HG03060 (cell line): ENCODE measurements at regions not wholly inside any gene's neighbourhood (a gene's known extent, or its start where the extent isn't known, plus 50 kb on each side); places are given as distances from the start of the nearest gene placed in this dataset.
"Not testable (repeated sequence)": the region's sequence is repeated elsewhere in the genome, so short reads cannot be mapped to it uniquely, and the experiment has no call there.

Experiments used
- ATAC-seq: cut with Tn5 transposase; IDR thresholded peaks from one replicate; pipeline ENCODE4 v1.9.1; 2021; ENCODE audit warnings: low read depth, moderate number of reproducible peaks; ENCODE audit not compliant: unreplicated experiment

DNA sequence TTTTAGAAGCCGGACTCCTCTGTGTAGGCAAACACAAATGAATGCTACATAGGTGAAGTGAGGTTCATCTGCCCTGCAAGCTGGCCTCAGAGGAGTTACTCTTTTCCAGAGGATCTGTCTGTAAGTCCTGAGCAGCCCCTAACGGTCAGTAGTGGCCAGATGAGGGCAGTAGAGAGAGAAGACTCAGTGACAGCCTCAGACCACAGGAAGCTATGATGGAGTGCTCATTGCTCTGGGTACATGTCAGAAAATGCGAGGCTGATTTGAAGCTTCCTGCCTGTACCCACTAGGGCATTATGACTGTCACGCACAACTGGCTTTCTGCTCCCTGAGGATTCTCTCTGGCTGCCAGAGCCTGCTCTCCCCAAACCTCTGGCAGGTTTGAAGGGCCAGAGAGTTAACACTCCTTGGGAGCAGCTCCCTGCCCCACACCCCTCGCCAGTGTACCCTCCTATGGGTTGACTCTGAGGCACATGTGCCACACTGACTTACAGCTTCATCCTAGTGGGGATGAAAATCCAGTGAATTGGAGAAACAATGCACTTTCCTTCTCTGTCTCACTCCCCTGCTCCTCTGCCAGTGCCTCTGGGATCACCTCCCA, 141.5 kb downstream of the GABRG2 start:
- ATAC-seq: peak; percentile 76

DNA sequence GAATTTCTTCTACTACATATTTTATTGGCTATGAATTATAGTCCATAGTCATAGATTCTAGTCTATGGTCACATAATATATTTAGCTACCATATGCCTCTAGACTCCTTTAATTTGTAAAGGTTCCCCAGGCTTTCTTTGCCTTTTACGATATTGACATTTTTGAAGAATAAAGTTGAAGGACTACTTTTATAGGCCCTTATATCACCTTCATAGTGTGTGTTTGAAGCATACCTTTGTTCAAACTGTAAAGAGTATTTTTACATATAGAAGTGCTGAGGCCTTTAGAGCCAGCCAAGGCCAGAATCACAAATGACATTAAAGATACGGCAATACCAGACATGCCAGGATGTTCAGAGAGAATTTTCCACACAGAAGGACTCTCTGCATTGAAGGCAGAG, 147.0 kb downstream of the GABRG2 start:
- ATAC-seq: no peak

DNA sequence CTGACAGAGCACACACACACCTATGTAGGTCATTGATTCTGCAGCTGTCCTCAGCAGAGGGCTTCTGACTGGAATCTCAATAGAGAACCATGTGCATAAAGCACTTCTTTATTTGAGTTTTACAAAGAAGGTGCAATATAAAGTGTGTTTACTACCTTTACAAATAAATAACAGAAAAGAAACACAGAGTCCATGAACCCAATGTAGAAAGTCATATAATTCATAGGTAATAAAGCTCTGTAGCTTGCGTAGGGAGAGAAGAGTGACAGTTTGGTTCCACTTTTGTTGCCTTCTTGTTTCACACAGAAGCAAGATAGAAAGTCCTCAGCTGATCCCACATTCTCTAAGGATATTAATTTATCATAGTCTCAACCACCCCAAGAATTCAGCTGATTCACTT, 149.5 kb downstream of the GABRG2 start:
- no peak for ATAC-seq

DNA sequence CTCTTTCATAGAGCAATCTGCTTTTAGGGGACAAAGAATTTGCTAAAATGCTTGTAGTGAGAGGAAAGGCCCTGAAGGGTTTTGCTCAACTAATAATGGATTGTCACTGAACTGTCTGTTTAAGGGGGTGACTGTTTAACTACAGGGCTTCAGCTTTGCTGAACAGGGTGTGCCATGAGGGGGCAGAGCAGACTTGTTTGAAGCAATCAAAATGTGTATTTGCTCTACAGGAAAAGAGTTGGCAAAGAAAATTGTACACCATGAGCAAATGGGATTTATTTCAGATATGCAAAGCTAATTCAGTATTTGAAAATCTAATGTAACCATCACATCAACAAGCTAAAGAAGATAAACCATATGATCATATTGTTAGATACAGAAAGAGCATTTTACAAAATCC, 154.3 kb downstream of the GABRG2 start:
- ATAC-seq: no peak

DNA sequence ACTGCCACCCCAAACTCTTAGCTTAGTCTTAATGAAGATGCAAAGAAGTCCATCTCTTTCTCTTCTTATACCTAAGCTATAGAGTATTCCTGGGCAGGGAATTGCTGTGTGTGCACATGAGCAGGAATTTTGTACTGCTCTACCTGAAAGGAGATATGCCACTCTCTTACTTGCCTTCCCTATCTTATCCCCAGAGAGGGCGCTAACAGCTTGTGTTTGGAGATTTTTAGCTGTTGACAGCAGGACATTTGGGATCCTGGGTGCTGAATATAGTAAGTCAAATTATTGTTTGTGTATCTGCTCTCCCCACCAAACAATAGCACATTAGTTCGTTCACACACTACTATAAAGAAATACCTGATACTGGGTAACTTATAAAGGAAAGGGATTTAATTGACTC, 159.5 kb downstream of the GABRG2 start:
- ATAC-seq: no peak

DNA sequence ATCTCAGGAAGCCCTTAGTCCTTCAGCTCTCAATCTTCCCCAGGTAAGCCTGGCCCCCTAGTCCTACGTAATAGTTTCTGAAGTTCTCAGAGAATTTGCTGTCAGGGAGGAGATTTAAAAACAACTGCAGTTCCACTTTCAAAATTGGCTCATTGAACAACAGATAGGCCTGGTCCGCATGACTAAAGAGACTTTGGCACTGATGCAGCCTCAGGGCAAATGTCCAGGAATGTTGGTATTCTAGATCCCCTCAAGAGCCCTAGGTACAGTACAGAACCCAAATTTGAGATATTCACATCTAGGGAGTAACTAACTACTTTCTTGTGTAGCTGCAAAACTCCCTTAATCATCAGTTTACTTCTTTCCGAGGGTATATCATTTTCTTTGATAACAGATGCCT, 162.8 kb downstream of the GABRG2 start:
- no peak for ATAC-seq

DNA sequence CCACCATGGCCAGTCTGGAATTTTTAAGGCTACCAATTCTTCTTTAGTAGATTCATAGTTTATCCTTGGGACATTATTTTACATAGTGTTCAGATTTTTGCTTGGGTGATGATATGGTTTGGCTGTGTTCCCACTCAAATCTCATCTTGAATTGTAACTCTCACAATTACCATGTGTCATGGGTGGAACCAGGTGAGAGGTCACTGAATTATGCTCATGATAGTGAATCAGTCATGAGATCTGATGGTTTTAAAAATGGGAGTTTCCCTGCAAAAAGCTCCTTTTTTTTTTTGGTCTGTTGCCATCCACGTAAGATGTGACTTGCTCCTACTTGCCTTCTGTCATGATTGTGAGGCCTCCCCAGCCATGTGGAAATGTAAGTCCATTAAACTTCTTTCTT, 163.9 kb downstream of the GABRG2 start:
- no peak for ATAC-seq

DNA sequence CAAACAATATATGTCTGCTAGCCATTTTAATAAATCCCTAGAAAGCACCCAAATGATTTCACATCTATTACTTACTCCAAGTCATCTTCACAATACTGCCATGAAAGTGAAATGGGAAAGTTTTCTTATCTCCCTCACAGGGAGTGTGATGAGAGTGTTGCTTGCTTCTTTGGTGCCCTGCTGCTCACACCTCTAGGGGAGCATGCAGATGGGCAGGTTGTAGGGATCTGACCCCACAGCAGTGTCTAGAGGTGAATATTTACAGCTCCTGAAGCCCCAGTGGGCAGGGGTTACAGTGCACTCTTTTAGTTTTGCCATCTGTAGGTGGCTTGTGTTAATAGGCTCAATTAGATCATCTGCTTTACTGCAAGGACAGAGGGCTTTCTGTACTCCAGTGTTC, 173.2 kb downstream of the GABRG2 start:
- ATAC-seq: no peak

DNA sequence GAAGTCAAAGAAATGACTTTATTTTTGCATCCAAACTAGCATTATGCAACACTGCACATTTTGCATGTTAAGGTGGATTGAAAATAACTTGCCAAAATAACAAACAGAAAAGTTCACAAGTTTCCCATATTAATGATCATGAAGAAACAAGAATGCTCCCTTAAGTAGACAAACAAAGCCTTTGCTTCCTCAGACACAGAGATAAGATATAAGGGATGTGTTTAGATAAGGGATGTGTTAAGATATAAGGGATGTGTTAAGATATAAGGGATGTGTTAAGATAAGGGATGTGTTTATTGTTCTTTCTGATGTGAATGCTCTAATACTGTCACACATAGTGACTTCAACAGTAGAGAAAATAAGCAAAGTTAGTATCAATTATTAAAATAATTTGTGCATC, 174.8 kb downstream of the GABRG2 start:
- ATAC-seq: no peak

DNA sequence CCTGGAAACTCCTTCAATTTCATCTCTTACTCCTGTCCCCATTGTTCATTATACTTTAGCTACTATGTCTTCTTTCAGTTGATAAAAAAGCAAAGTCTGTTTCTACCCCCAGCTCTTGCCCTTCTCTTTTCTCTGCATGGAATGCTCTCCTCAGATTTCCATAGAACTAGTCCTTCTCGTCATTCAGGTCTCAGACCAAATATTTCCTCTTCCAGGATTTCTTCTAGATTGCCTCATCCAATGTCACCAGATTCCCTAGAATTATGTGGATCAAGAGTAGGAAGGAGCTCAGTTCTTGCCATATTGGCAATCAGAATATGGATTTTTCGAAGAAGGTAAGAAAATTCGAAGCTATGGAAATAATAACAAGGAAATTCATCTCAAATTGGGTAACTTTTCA, 176.1 kb downstream of the GABRG2 start:
- no peak for ATAC-seq

DNA sequence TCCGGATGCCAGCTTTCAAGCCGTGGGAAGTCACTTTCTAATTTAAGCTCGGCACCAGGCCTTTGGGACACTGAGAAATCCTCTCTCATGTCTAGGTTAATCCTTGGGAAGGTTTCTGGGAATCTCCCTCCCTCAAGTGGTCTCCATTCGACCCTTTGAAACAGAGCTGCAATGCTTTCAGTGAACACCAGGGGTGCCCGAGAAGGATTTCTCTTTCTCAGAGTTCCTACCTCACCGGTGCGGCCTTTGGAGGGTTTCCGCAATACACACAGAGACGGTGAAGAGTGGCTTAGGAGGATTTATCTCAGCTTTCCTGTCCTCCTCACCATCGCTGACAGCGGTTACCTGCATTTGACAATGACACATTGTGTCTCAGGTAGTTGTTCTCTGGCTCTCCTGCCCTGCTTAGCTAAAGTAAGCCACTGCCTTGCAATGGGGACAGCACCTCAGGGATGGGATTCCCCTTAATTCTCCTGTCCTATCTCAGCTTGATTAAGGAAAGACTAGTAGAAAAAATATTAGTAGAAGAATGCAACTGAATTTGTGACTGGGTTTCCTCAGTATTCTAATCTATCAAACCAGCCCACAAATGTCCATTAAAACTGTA, 180.6 kb downstream of the GABRG2 start:
- no peak for ATAC-seq

DNA sequence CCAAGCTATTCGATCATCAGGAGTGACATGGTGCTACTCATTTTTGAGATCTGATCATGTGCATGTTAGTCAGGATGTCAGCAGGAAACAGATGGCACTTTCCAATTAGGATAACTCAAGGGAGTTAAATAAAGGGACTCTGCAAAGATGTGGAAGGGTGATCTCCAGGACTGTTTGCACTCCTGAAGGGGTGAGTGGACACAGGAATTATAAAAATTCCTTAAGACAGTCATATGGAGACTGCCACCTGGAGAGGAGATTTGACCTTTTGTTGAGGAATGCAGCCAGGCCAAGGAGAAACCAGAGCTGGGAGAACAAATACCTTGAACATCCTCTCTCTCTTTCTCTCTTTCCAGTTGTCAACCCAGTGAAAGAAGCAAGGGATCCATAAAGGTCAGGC, 189.1 kb downstream of the GABRG2 start:
- no peak for ATAC-seq

DNA sequence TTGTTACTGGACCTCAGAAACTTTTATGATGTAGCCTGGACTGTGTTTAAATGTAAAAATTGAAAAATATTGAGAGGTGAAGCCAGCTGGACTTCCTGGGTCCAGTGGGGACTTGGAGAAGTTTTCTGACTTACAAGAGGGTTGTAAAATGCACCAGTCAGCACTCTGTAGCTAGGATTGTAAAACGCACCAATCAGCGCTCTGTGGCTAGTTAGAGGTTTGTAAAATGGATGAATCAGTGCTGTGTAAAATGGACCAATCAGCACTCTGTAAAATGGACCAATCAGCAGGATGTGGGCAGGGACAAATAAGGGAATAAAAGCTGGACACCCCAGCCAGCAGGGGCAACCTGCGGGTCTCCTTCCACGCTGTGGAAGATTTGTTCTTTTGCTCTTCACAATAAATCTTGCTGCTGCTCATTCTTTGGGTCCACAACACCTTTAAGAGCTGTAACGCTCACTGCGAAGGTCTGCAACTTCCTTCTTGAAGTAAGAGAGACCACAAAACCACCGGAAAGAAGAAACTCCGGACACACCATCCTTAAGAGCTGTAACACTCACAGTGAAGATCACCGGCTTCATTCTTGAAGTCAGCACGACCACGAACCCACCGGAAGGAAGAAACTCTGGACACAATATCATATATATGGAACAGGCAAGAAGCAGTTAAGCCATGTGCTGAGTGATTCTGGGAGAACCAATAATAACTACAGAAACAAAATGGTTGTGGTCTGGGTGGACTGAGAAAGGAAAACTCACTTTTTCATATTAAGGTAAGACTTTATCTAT, 201.3 kb downstream of the GABRG2 start:
- ATAC-seq: no peak

DNA sequence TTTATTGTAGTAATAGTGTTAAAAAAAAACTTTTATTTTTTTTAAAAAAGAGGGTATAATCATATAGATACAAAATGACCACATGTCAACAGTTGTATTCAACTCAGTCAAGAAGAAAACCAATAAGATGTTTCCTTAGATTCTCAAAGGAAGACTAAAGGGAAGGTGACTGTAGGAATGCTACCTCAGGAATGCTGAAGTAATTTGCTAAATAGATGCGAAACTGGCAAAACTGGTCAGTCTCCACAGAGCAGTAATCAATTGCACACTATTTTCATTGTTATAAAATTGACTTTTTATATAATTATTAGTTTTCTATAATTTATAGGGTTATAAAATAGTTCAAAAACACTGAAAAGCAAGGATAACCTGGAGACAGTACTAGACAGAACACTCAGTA, 204.8 kb downstream of the GABRG2 start:
- no peak for ATAC-seq

DNA sequence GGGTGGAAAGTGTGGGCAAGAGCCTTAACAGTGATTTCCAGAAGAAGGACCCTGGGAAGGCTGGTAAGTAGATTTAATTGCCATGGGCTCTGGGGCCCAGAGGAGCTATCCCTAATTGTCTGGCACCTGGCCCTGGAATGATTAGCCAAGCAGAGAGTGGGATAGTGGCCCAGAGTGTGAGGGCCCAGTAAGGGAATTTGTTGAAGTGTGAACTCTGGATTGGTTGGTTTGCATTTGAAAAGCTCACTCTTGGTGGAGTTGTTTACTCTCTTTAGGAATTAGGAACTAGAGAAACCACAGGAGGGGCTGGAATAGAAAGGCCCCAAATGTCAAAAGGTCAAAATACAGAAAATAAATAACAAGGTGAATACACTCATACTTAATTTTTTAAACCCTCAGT, 207.1 kb downstream of the GABRG2 start:
- no peak for ATAC-seq

DNA sequence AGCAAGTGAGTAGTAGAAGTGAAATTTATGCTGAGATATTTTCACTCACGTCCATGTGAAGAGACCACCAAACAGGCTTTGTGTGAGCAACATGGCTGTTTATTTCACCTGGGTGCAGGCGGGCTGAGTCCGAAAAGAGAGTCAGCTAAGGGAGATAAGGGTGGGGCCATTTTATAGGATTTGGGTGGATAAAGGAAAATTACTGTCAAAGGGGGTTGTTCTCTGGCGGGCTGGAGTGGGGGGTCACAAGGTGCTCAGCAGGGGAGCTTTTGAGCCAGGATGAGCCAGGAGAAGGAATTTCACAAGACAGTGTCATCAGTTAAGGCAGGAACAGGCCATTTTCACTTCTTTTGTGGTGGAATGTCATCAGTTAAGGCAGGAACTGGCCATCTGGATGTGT, 207.8 kb downstream of the GABRG2 start:
- ATAC-seq: not testable (repeated sequence)

DNA sequence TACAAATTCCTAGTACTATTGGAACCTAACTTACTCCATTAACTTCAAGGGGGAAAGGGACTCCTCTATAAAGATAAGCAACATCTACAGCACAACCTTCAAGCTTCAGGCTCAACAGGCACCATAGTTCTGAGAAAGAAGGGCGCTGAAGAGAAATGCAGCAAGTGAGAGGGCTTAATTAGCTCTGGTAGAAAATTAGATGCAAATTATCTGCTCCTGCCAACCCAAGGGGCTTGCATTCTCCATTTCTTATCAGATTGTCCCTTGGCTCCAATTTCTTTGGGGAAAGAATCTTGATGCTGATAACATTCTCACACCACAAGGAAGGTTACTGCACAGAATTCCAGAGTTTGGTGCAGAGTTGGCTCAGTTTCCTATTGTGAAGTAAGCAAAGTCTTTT, 214.6 kb downstream of the GABRG2 start:
- no peak for ATAC-seq

DNA sequence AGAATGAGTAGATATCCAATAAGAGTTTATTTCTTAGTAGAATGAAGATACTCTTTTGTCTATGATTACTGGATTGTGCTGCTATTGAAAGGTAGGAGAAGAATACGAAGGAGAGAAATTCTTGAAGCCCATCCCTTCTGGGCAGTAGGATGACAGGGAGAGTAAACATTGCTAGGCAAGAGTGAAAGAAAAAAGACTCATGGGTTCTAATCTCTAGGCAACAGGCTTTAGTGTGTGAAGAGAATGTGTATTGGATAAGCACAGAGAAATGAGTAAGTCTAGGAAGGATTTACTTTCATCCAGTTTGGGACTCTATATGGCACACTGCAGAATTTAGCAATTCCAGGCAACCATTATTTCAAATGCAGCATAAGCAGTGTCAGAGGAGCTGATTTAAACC, 216.0 kb downstream of the GABRG2 start:
- no peak for ATAC-seq

DNA sequence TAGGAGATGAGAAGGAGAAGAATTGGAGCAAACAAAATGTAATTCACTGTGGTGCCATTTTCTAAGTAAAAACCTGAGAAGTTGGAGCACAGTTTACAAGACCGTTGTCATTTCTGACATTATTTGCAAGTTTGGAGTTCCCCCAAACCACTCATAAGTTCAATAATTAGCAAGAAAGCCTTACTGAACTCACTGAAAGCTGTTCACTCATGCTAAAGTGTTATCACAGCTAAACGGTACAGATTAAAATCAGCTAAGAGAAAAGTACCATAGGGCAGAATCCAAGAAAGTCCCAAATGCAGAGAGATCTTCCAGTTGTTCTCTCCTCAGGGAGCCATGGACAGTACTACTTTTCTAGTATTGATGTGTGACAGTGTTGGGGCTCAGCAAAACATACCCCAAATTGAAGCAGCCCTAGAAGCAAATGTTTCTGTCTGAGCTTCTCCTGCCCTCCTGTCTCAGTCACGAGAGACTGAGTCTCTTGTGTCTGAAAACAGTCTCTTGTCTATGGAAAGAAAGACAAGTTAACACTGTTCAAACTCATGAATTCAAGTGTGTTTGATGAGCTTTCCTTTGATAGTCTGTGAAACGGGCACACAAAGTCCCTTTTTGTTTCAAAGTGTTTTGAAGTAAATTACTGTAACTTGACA, 221.2 kb downstream of the GABRG2 start:
- peak; percentile 69 for ATAC-seq

DNA sequence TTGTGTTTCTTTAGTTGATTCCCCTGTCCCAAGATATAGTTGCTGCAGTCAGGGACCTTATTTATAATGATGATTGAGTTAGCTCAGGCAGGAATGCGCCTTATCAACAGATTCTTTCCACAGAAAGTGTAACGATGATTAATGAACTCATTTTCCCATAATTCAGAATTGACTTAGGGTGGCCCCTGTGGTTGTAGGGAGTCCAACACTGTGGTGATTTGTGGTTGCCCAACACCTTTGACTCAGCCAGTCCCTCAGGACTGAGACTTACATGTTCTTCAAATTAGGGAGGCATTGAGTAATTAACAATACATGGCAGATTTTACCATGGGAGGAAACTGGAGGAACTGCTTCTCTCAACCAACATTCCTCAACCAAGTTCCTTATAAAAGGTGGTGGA, 221.9 kb downstream of the GABRG2 start:
- no peak for ATAC-seq

DNA sequence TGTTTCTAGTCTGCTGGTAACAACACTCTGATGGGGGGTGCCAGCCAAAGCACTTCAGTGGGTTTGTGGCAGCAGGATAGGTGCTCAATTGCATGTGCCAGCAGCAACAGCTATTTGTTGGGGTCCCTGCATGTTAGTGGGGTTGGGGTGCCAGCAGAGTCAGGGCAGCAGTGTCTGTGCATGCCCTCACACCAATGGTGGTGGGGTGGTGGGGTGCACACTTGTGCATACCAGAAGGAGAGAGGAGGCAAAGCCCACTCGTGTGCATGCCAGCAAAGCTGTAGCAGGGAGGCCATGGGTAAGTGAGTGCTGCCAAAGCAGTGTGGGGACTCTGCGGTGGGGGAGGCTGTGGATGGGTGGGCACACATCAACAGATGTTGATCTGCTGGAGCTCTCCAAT, 232.2 kb downstream of the GABRG2 start:
- no peak for ATAC-seq

DNA sequence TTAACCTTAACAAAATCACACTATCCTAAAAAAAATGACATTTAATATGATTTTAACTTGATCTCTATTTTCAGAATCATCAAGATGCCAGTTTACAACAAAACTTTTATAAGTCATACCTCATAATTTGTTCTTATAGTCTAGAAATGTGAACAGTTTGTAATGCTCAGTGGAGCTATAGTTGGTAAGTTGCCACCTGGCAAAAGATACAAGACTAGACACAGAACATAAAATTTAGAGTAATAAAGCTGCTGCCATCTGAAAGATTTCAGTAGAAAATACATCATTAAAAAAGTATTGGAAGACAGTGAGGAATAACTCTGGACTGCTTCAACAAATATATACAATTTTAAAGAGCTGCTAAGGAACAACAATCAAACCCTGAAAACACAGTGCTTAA, 233.8 kb downstream of the GABRG2 start:
- no peak for ATAC-seq
